D721Med (cell line): ENCODE measurements at regions not wholly inside any gene's neighbourhood (a gene's known extent, or its start where the extent isn't known, plus 50 kb on each side); places are given as distances from the start of the nearest gene placed in this dataset.
"Not testable (repeated sequence)": the region's sequence is repeated elsewhere in the genome, so short reads cannot be mapped to it uniquely, and the experiment has no call there.

Experiments used
- DNase-seq: peaks from one replicate; pipeline ENCODE4 v3.0.0; 2011; ENCODE audit warnings: low spot score; ENCODE audit not compliant: insufficient read length
- FAIRE-seq: peaks from 2 replicates; lab custom pipeline; 2011; peaks lifted over from hg19 to GRCh38; lab: Jason Lieb, UNC
- CTCF ChIP-seq: IDR thresholded peaks from 2 replicates; pipeline ENCODE4 v1.5.1; 2012; ENCODE audit warnings: mild to moderate bottlenecking, control low read depth; ENCODE audit not compliant: insufficient read depth; ENCODE audit errors: missing control alignments

GRCh38 chrX:45497290-45497689, 296.6 kb upstream of the DIPK2B start:
- no peak for FAIRE-seq
- DNase-seq: no peak
- TF ChIP-seq CTCF: no peak

GRCh38 chrX:45485719-45486118, 285.0 kb upstream of the DIPK2B start:
- FAIRE-seq (no peak), DNase-seq (no peak)
- TF ChIP-seq CTCF: no peak

GRCh38 chrX:45479835-45480422, 279.3 kb upstream of the DIPK2B start:
- FAIRE-seq (no peak), DNase-seq (no peak)
- no peak for TF ChIP-seq CTCF

GRCh38 chrX:45479196-45479834, 278.6 kb upstream of the DIPK2B start:
- DNase-seq (no peak), FAIRE-seq (no peak)
- TF ChIP-seq CTCF: no peak

GRCh38 chrX:45472968-45473367, 272.3 kb upstream of the DIPK2B start:
- DNase-seq (no peak), FAIRE-seq (no peak)
- TF ChIP-seq CTCF: no peak

- not testable (repeated sequence) for DNase-seq, FAIRE-seq
These were observed 266.9 kb upstream of the DIPK2B start for GRCh38 chrX:45467537-45467936.

GRCh38 chrX:45455732-45456131, 255.1 kb upstream of the DIPK2B start:
- FAIRE-seq, DNase-seq: not testable (repeated sequence)

GRCh38 chrX:45454290-45454689, 253.6 kb upstream of the DIPK2B start:
- TF ChIP-seq CTCF: no peak
- FAIRE-seq (no peak), DNase-seq (no peak)
